Fibroblast of villous mesenchyme (primary cell): ENCODE measurements at regions not wholly inside any gene's neighbourhood (a gene's known extent, or its start where the extent isn't known, plus 50 kb on each side); places are given as distances from the start of the nearest gene placed in this dataset.
"Not testable (repeated sequence)": the region's sequence is repeated elsewhere in the genome, so short reads cannot be mapped to it uniquely, and the experiment has no call there.

Experiments
- DNase-seq: peaks from one replicate; pipeline ENCODE4 v3.0.0-alpha.2; 2010; ENCODE audit warnings: low read depth
- H3K4me3 ChIP-seq: 2 replicates; pipeline ENCODE4 v1.5.1; 2011; ENCODE audit warnings: low read depth, mild to moderate bottlenecking, low read length
- CTCF ChIP-seq: IDR thresholded peaks from 2 replicates; pipeline ENCODE4 v1.5.1; 2012; ENCODE audit warnings: low read depth, mild to moderate bottlenecking, low read length; ENCODE audit not compliant: insufficient read depth

- no peak for DNase-seq
- TF ChIP-seq CTCF, result no peak
- H3K4me3 ChIP-seq, result no peak overlapping the region
These were observed 50.9 kb upstream of the PTPDC1 start for GRCh38 chr9:94033383-94033782.

GRCh38 chr9:94031946-94032345, 52.3 kb upstream of the PTPDC1 start:
- no peak for TF ChIP-seq CTCF
- H3K4me3 ChIP-seq, result no peak overlapping the region
- no peak for DNase-seq

- no peak for TF ChIP-seq CTCF
- no peak for DNase-seq
- H3K4me3 ChIP-seq, result peak overlapping the region; percentile 87
These were observed 52.9 kb upstream of the PTPDC1 start for GRCh38 chr9:94031380-94031779.

GRCh38 chr9:94030318-94031179, 53.7 kb upstream of the PTPDC1 start:
- peak; percentile 88 for DNase-seq
- peak overlapping the region; percentile 87 for H3K4me3 ChIP-seq
- no peak for TF ChIP-seq CTCF

GRCh38 chr9:94029932-94030317, 54.3 kb upstream of the PTPDC1 start:
- no peak for DNase-seq
- TF ChIP-seq CTCF, result no peak
- H3K4me3 ChIP-seq, result peak overlapping the region; percentile 87

- TF ChIP-seq CTCF, result no peak
- H3K4me3 ChIP-seq, result no peak overlapping the region
- DNase-seq, result no peak
These were observed 57.4 kb upstream of the PTPDC1 start for GRCh38 chr9:94026816-94027215.

- DNase-seq, H3K4me3 ChIP-seq: not testable (repeated sequence)
These were observed 61.8 kb upstream of the PTPDC1 start for GRCh38 chr9:94022476-94022875.

- H3K4me3 ChIP-seq, DNase-seq: not testable (repeated sequence)
These were observed 63.4 kb upstream of the PTPDC1 start for GRCh38 chr9:94020836-94021235.
